ENCODE measurements at regions not wholly inside any gene's neighbourhood (a gene's known extent, or its start where the extent isn't known, plus 50 kb on each side); places are given as distances from the start of the nearest gene placed in this dataset.

- Mint-ChIP-seq H3K36me3 (ENCODE audit: insufficient read depth, unreplicated experiment) (no peaks in the 10 kb centered on the region), H3K27ac (ENCODE audit: unreplicated experiment) (no peak overlapping the region), H3K27me3 (ENCODE audit: insufficient read depth, unreplicated experiment) (peaks cover 2% of the 10 kb centered on the region), H3K4me3 (ENCODE audit: unreplicated experiment) (no peak overlapping the region), H3K9me3 (ENCODE audit: unreplicated experiment) (no peaks in the 10 kb centered on the region), H3K4me1 (ENCODE audit: low read depth, unreplicated experiment) (no peaks in the 10 kb centered on the region)
- ChIA-PET POLR2A (no interaction called here), CTCF (interaction anchor here (0.6 kb wide), 1 partner anchor 245 kb away, joined by 3 read pairs; no protein-coding TSS in a partner anchor)
- H3K4me3 ChIP-seq (ENCODE audit: low read depth, low read length), result no peak overlapping the region
- no peaks in the 10 kb centered on the region for H3K4me1 ChIP-seq
- TF ChIP-seq CTCF (IDR thresholded peaks at IDR 0.05; ENCODE audit: insufficient read depth in 1 of 2, low read depth in 1 of 2, low read length in 1 of 2, severe bottlenecking in 1 of 2, unreplicated experiment in 1 of 2), result no peak
- H3K27me3 ChIP-seq (replicated peaks; ENCODE audit: control insufficient read depth, insufficient read depth, low read length), result no peaks in the 10 kb centered on the region; the same call in 1 of the 2 replicates
- no peaks in the 10 kb centered on the region for H3K36me3 ChIP-seq (ENCODE audit: control insufficient read depth, insufficient read depth, low read length)
- intact Hi-C loops (cut with micrococcal nuclease; ENCODE audit: unreplicated experiment), result no loop called here
- no peaks in the 10 kb centered on the region for H3K9me3 ChIP-seq
- BruUV-seq (replicated peaks), result no TSS peak
- DNase-seq, result no peak
These were observed 154.9 kb upstream of the ITGB1 start for GRCh38 chr10:33112831-33113455.

DNA sequence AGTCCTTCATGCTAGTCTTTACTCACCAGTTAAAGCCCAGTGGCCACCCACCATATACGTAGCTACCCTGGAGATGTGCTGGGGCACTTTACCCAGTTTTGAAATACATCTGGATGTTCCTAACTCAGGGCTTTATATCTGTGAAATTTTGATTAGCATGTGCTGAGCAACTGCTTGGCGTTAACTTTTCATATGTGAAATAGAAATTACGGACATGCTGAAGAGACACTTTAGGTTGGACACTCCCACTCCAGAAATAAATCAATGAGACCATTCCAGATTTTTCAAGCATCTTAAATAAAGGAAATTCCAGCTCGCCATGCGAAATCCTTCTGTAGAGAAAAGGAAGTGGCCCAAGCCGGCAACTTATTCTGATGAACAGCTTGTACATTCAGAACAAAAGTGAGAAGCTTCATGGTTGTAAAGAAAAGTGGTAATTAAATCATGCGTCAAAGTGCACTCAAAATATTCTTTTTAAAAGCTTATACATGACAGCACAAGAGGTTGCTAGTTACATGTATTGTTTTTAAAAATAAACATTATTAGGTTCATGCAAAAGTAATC lies 153.5 kb upstream of the ITGB1 start:
- CTCF ChIA-PET, result no interaction called here
- intact Hi-C loops (cut with micrococcal nuclease; ENCODE audit: unreplicated experiment), result no loop called here
- H3K9me3 Mint-ChIP-seq (ENCODE audit: unreplicated experiment), result no peaks in the 10 kb centered on the region

GRCh38 chr10:33109788-33110469 lies 151.9 kb upstream of the ITGB1 start:
- Mint-ChIP-seq H3K36me3 (ENCODE audit: insufficient read depth, unreplicated experiment) (no peaks in the 10 kb centered on the region), H3K27me3 (ENCODE audit: insufficient read depth, unreplicated experiment) (peaks cover 5% of the 10 kb centered on the region), H3K27ac (ENCODE audit: unreplicated experiment) (no peak overlapping the region), H3K4me3 (ENCODE audit: unreplicated experiment) (no peak overlapping the region), H3K9me3 (ENCODE audit: unreplicated experiment) (no peaks in the 10 kb centered on the region), H3K4me1 (ENCODE audit: low read depth, unreplicated experiment) (no peaks in the 10 kb centered on the region)
- CTCF ChIA-PET, result no interaction called here
- TF ChIP-seq CTCF (IDR thresholded peaks at IDR 0.05; ENCODE audit: insufficient read depth in 1 of 2, low read depth in 1 of 2, low read length in 1 of 2, severe bottlenecking in 1 of 2, unreplicated experiment in 1 of 2), result no peak
- Histone ChIP-seq H3K4me1 (no peaks in the 10 kb centered on the region), H3K4me3 (ENCODE audit: low read depth, low read length) (no peak overlapping the region), H3K9me3 (no peaks in the 10 kb centered on the region), H3K27me3 (replicated peaks; ENCODE audit: control insufficient read depth, insufficient read depth, low read length) (no peaks in the 10 kb centered on the region; the same call in 1 of the 2 replicates), H3K36me3 (ENCODE audit: control insufficient read depth, insufficient read depth, low read length) (no peaks in the 10 kb centered on the region)
- no TSS peak for BruUV-seq (replicated peaks)
- no peak for DNase-seq
- intact Hi-C loops (cut with micrococcal nuclease; ENCODE audit: unreplicated experiment), result no loop called here
- POLR2A ChIA-PET, result no interaction called here

More for the DNA sequence above, 153.5 kb upstream of the ITGB1 start:
- H3K4me3 ChIP-seq (ENCODE audit: low read depth, low read length), result no peak overlapping the region
- no peak overlapping the region for H3K4me3 Mint-ChIP-seq (ENCODE audit: unreplicated experiment)
- no peaks in the 10 kb centered on the region for H3K4me1 Mint-ChIP-seq (ENCODE audit: low read depth, unreplicated experiment)
- H3K4me1 ChIP-seq, result no peaks in the 10 kb centered on the region
- DNase-seq, result no peak
- H3K27me3 ChIP-seq (replicated peaks; ENCODE audit: control insufficient read depth, insufficient read depth, low read length), result no peaks in the 10 kb centered on the region; the same call in 1 of the 2 replicates
- no peaks in the 10 kb centered on the region for H3K9me3 ChIP-seq
- POLR2A ChIA-PET, result no interaction called here
- TF ChIP-seq CTCF (IDR thresholded peaks at IDR 0.05; ENCODE audit: insufficient read depth in 1 of 2, low read depth in 1 of 2, low read length in 1 of 2, severe bottlenecking in 1 of 2, unreplicated experiment in 1 of 2), result no peak
- BruUV-seq (replicated peaks), result no TSS peak
- H3K36me3 ChIP-seq (ENCODE audit: control insufficient read depth, insufficient read depth, low read length), result no peaks in the 10 kb centered on the region
- H3K27me3 Mint-ChIP-seq (ENCODE audit: insufficient read depth, unreplicated experiment), result peaks cover 5% of the 10 kb centered on the region
- H3K27ac Mint-ChIP-seq (ENCODE audit: unreplicated experiment), result no peak overlapping the region
- H3K36me3 Mint-ChIP-seq (ENCODE audit: insufficient read depth, unreplicated experiment), result no peaks in the 10 kb centered on the region
